ENCODE measurements at regions not wholly inside any gene's neighbourhood (a gene's known extent, or its start where the extent isn't known, plus 50 kb on each side); places are given as distances from the start of the nearest gene placed in this dataset.

- DNase-seq, result no peak
Observed at GRCh38 chr18:64208516-64208915, 59.6 kb upstream of the LINC00305 start.

GRCh38 chr18:64207820-64208219 lies 58.9 kb upstream of the LINC00305 start:
- no peak for DNase-seq

- DNase-seq, result no peak
Observed at GRCh38 chr18:64203295-64203694, 54.4 kb upstream of the LINC00305 start.

- DNase-seq, result no peak
Observed at GRCh38 chr18:64202863-64203262, 54.0 kb upstream of the LINC00305 start.

- no peak for DNase-seq
Observed at GRCh38 chr18:64202210-64202836, 53.4 kb upstream of the LINC00305 start.

GRCh38 chr18:64201781-64202180 lies 52.9 kb upstream of the LINC00305 start:
- no peak for DNase-seq

GRCh38 chr18:64199581-64199980 lies 50.7 kb upstream of the LINC00305 start:
- DNase-seq, result no peak

All from NCI-H1105 (cell line).